SK-N-SH (cell line): ENCODE measurements at regions not wholly inside any gene's neighbourhood (a gene's known extent, or its start where the extent isn't known, plus 50 kb on each side); places are given as distances from the start of the nearest gene placed in this dataset.

Experiments used
- CTCF ChIA-PET: fragments of 300-600, 350-600 bp; formaldehyde crosslinking; extraction: SDS; loops from one replicate; lab custom pipeline; 2021; lab: Yijun Ruan, JAX
- POLR2A ChIA-PET: fragments of 350-600 bp; sonication (Branson Sonifier 250); formaldehyde crosslinking; extraction: SDS; loops from one replicate; lab custom pipeline; 2020; ENCODE audit warnings: antibody characterized with exemption, inconsistent platforms; lab: Yijun Ruan, JAX
- DNase-seq: peaks from one replicate; pipeline ENCODE4 v3.0.0; 2012
- H2AFZ ChIP-seq: fragments of 200-600 bp; sonication (generic); 2 replicates; pipeline ENCODE4 v1.8.1; 2016; ENCODE audit warnings: antibody characterized with exemption, mild to moderate bottlenecking, low read depth
- H3F3A ChIP-seq: fragments of 200-600 bp; sonication (generic); replicated peaks from 2 replicates; pipeline ENCODE3; 2016; ENCODE audit warnings: antibody characterized with exemption, mild to moderate bottlenecking; ENCODE audit not compliant: insufficient read depth
- H3K27ac ChIP-seq, 2 experiments: fragments of 200-500 bp in 1 of 2; fragments of 200-600 bp in 1 of 2; sonication (Bioruptor generic) in 1 of 2; sonication (generic), shearing (Covaris generic) in 1 of 2; 2 replicates each; pipeline versions ENCODE4 v1.5.1 to v1.6.1; 2014 to 2016; ENCODE audit warnings: low read depth in 2 of 2, inconsistent platforms in 1 of 2, low read length in 1 of 2, mild to moderate bottlenecking in 1 of 2, mixed read lengths in 1 of 2
- H3K27me3 ChIP-seq: fragments of 200-600 bp; sonication (generic), shearing (Covaris generic); 2 replicates; pipeline ENCODE4 v1.6.1; 2016; ENCODE audit warnings: mixed run types; ENCODE audit not compliant: insufficient read depth
- H3K36me3 ChIP-seq, 2 experiments: fragments of 200-500 bp in 1 of 2; fragments of 200-600 bp in 1 of 2; sonication (Bioruptor generic) in 1 of 2; sonication (generic) in 1 of 2; replicated peaks in 1 of 2; 2 replicates each; pipeline versions ENCODE3 to v1.5.1; 2014 to 2016; ENCODE audit warnings: low read length in 1 of 2, mild to moderate bottlenecking in 1 of 2; ENCODE audit not compliant: insufficient read depth in 2 of 2, control insufficient read depth in 1 of 2
- H3K4me1 ChIP-seq, 2 experiments: fragments of 200-500 bp in 1 of 2; fragments of 200-600 bp in 1 of 2; sonication (Bioruptor generic) in 1 of 2; sonication (generic), shearing (Covaris generic) in 1 of 2; 2 replicates each; pipeline versions ENCODE4 v1.5.1 to v1.6.1; 2014 to 2016; ENCODE audit warnings: low read depth in 1 of 2, low read length in 1 of 2, mixed run types in 1 of 2; ENCODE audit not compliant: insufficient read depth in 2 of 2, control insufficient read depth in 1 of 2
- H3K4me2 ChIP-seq: fragments of 200-600 bp; sonication (generic), shearing (Covaris generic); 2 replicates; pipeline ENCODE4 v1.6.1; 2017; ENCODE audit warnings: mixed run types
- H3K4me3 ChIP-seq, 2 experiments: fragments of 200-500 bp in 1 of 2; fragments of 200-600 bp in 1 of 2; sonication (Bioruptor generic) in 1 of 2; sonication (generic), shearing (Covaris generic) in 1 of 2; 2 replicates each; pipeline versions ENCODE4 v1.5.1 to v1.8.1; 2014 to 2016; ENCODE audit warnings: low read depth in 2 of 2, inconsistent platforms in 1 of 2, low read length in 1 of 2, mild to moderate bottlenecking in 1 of 2, mixed read lengths in 1 of 2, moderate library complexity in 1 of 2
- H3K79me2 ChIP-seq: fragments of 200-600 bp; sonication (generic); 2 replicates; pipeline ENCODE4 v1.8.1; 2017; ENCODE audit warnings: mild to moderate bottlenecking; ENCODE audit not compliant: insufficient read depth
- H3K9ac ChIP-seq: fragments of 200-600 bp; sonication (generic); 2 replicates; pipeline ENCODE4 v1.6.1; 2017; ENCODE audit warnings: mixed run types
- H3K9me2 ChIP-seq: fragments of 200-600 bp; sonication (generic); 2 replicates; pipeline ENCODE4 v1.6.1; 2017; ENCODE audit warnings: mixed run types
- H3K9me3 ChIP-seq: fragments of 200-600 bp; sonication (generic); 2 replicates; pipeline ENCODE4 v1.6.1; 2017; ENCODE audit warnings: mixed run types, mild to moderate bottlenecking, moderate library complexity
- H4K20me1 ChIP-seq: fragments of 200-600 bp; sonication (generic); 2 replicates; pipeline ENCODE4 v1.6.1; 2017; ENCODE audit warnings: mild to moderate bottlenecking, mixed run types; ENCODE audit not compliant: insufficient read depth
- CHD2 ChIP-seq: fragments of 150-350 bp; IDR thresholded peaks from 2 replicates; pipeline ENCODE4 v1.6.1; 2018; ENCODE audit warnings: low read length; ENCODE audit not compliant: partially characterized antibody
- EZH2phosphoT487 ChIP-seq: fragments of 200-600 bp; sonication (generic); IDR thresholded peaks from 2 replicates; pipeline ENCODE4 v1.6.1; 2017; ENCODE audit warnings: low read depth, mixed run types, mild to moderate bottlenecking, antibody characterized with exemption, moderate library complexity, borderline replicate concordance
- FOSL2 ChIP-seq: IDR thresholded peaks from 2 replicates; pipeline ENCODE4 v1.4.0; 2012; ENCODE audit warnings: low read depth, mild to moderate bottlenecking, moderate library complexity, borderline replicate concordance
- FOXJ3 ChIP-seq: sonication (generic); formaldehyde crosslinking; IDR thresholded peaks from 2 replicates; pipeline ENCODE4 v1.5.1; 2020; ENCODE audit warnings: mild to moderate bottlenecking, missing genetic modification reagents
- FOXM1 ChIP-seq: IDR thresholded peaks from 2 replicates; pipeline ENCODE4 v1.4.0; 2012; ENCODE audit warnings: low read depth, mild to moderate bottlenecking
- MEF2A ChIP-seq: IDR thresholded peaks from 2 replicates; pipeline ENCODE4 v1.4.0; 2012; ENCODE audit warnings: low read depth, borderline replicate concordance
- NFIC ChIP-seq: IDR thresholded peaks from 2 replicates; pipeline ENCODE4 v1.4.0; 2012; ENCODE audit warnings: borderline replicate concordance
- PBX3 ChIP-seq: IDR thresholded peaks from 2 replicates; pipeline ENCODE4; 2012
- POLR2AphosphoS5 ChIP-seq: IDR thresholded peaks from 2 replicates; pipeline ENCODE4 v1.6.1; 2012; ENCODE audit warnings: low read depth, low read length
- RCOR1 ChIP-seq: fragments of 150-350 bp; IDR thresholded peaks from 2 replicates; pipeline ENCODE4 v1.6.1; 2017; ENCODE audit warnings: antibody characterized with exemption, low read length
- RXRA ChIP-seq: IDR thresholded peaks from 2 replicates; pipeline ENCODE4 v1.4.0; 2012; ENCODE audit warnings: low read depth, mild to moderate bottlenecking, borderline replicate concordance
- SIN3A ChIP-seq: IDR thresholded peaks from 2 replicates; pipeline ENCODE4 v1.6.1; 2012; ENCODE audit warnings: low read depth, mild to moderate bottlenecking, low read length, moderate library complexity, borderline replicate concordance
- SMC3 ChIP-seq: IDR thresholded peaks from 2 replicates; pipeline ENCODE4 v1.6.1; 2012; ENCODE audit warnings: low read depth, low read length, improper control_type of control experiment
- TAF1 ChIP-seq: IDR thresholded peaks from 2 replicates; pipeline ENCODE4 v1.6.1; 2012; ENCODE audit warnings: low read depth, mild to moderate bottlenecking, low read length, moderate library complexity, borderline replicate concordance
- TEAD4 ChIP-seq: IDR thresholded peaks from 2 replicates; pipeline ENCODE4 v1.4.0; 2012; ENCODE audit warnings: mild to moderate bottlenecking, borderline replicate concordance; ENCODE audit not compliant: insufficient read depth
- ZBTB33 ChIP-seq: IDR thresholded peaks from 2 replicates; pipeline ENCODE4 v1.4.0; 2012; ENCODE audit warnings: low read depth, borderline replicate concordance
- WGBS: methylation state at CpG from one replicate; pipeline ENCODE4 v1.1.6; 2017; ENCODE audit warnings: low lambda C conversion rate; 5-methylcytosine and 5-hydroxymethylcytosine counted together
- TF ChIP-seq, protein P1 (sequence below): IDR thresholded peaks from 2 replicates; pipeline ENCODE4 v1.4.0; 2012; ENCODE audit warnings: low read depth, borderline replicate concordance

DNA sequence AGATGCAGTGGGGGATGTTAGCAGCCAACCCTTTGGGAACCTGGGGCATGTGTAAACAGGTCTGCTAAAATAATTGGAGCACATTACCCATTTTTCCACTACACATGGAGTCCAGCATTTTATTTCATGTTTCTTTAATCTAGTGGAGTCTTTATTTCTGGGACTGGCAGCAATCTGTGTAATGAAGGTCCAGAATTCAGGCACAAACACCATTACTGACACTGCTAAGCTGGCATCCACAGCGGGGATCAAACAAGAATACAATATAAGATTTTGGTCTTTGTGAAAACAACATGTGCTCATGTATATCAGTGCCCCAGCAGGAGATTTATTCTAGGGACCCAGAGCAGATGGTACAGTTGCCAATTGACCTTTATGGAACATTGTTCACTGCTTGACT is 1587.0 kb upstream of the PRR20A start:
- no peak overlapping the region for H3K27ac ChIP-seq
- no peak overlapping the region for H2AFZ ChIP-seq
- H3K4me1 ChIP-seq: no peaks in the 10 kb centered on the region
- WGBS: 4% methylated on average over 1 of the region's 1 CpG
- POLR2A ChIA-PET: no interaction called here
- no peaks in the 10 kb centered on the region for H3K36me3 ChIP-seq
- DNase-seq: no peak
- no peak overlapping the region for H3K4me3 ChIP-seq
- CTCF ChIA-PET: no interaction called here
- no peaks in the 10 kb centered on the region for H3K9me3 ChIP-seq
- no peaks in the 10 kb centered on the region for H4K20me1 ChIP-seq
- no peaks in the 10 kb centered on the region for H3K9me2 ChIP-seq
- H3K4me2 ChIP-seq: no peak overlapping the region
- no peaks in the 10 kb centered on the region for H3K79me2 ChIP-seq
- no peak for TF ChIP-seq SMC3
- TF ChIP-seq, all 33 proteins: peak for 0
- no peaks in the 10 kb centered on the region for H3F3A ChIP-seq
- H3K27me3 ChIP-seq: no peaks in the 10 kb centered on the region
- H3K9ac ChIP-seq: no peak overlapping the region

DNA sequence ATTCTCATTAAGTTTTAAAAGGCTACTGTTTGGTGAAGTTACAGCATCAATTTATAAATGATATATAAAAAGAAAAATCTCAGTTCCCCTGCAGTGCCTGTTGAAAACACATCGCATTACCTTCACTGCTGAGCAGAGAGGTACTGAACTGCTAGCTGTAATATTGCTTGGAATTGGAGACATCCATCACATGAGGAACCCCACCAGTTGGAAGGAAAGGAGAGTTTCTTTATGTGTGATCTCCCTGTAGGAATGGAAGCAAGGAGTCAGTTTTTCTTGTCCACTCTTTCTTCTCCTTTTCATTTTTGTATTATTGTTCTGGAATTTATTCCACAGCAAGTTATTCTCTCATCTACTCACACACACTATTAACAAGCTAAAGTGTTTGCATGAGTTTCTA is 1586.0 kb upstream of the PRR20A start:
- Histone ChIP-seq H3K9me2 (no peaks in the 10 kb centered on the region), H3K36me3 (no peaks in the 10 kb centered on the region), H4K20me1 (no peaks in the 10 kb centered on the region), H3K9me3 (no peaks in the 10 kb centered on the region), H3K4me2 (no peak overlapping the region), H2AFZ (no peak overlapping the region), H3K9ac (no peak overlapping the region), H3K4me1 (no peaks in the 10 kb centered on the region), H3K79me2 (no peaks in the 10 kb centered on the region), H3K27me3 (no peaks in the 10 kb centered on the region), H3K4me3 (no peak overlapping the region), H3K27ac (no peak overlapping the region), H3F3A (no peaks in the 10 kb centered on the region)
- TF ChIP-seq TEAD4 (no peak), MEF2A (no peak)
- no peak for DNase-seq
- ChIA-PET POLR2A (no interaction called here), CTCF (no interaction called here)
- 36% methylated on average over 1 of the region's 1 CpG for WGBS

GRCh38 chr13:55560331-55560730 is 1580.4 kb upstream of the PRR20A start:
- Histone ChIP-seq H3K79me2 (no peaks in the 10 kb centered on the region), H3K9me3 (no peaks in the 10 kb centered on the region), H3K4me2 (no peak overlapping the region), H3K27me3 (no peaks in the 10 kb centered on the region), H3K9ac (no peak overlapping the region), H2AFZ (no peak overlapping the region), H3K4me3 (no peak overlapping the region), H3K4me1 (no peaks in the 10 kb centered on the region), H3K9me2 (no peaks in the 10 kb centered on the region), H4K20me1 (no peaks in the 10 kb centered on the region), H3K36me3 (no peaks in the 10 kb centered on the region), H3K27ac (no peak overlapping the region), H3F3A (no peaks in the 10 kb centered on the region)
- DNase-seq: no peak
- TF ChIP-seq FOXJ3 (CRISPR knock-in tag) (no peak), POLR2AphosphoS5 (no peak), SIN3A (no peak), CHD2 (no peak), RXRA (no peak), RCOR1 (no peak), SMC3 (no peak), TAF1 (no peak), FOSL2 (no peak), NFIC (no peak), ZBTB33 (no peak), FOXM1 (no peak), TEAD4 (no peak), PBX3 (no peak), EZH2phosphoT487 (no peak)
- TF ChIP-seq, protein P1, sequence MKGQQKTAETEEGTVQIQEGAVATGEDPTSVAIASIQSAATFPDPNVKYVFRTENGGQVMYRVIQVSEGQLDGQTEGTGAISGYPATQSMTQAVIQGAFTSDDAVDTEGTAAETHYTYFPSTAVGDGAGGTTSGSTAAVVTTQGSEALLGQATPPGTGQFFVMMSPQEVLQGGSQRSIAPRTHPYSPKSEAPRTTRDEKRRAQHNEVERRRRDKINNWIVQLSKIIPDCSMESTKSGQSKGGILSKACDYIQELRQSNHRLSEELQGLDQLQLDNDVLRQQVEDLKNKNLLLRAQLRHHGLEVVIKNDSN: no peak
- ChIA-PET CTCF (no interaction called here), POLR2A (no interaction called here)
